ENCODE measurements at regions not wholly inside any gene's neighbourhood (a gene's known extent, or its start where the extent isn't known, plus 50 kb on each side); places are given as distances from the start of the nearest gene placed in this dataset.

GRCh38 chr18:22091341-22091740 lies 78.0 kb upstream of the GATA6 start:
- TF ChIP-seq CTCF (IDR thresholded peaks at IDR 0.05; ENCODE audit: poor library complexity, severe bottlenecking) (no peak), POLR2AphosphoS5 (IDR thresholded peaks at IDR 0.05) (no peak), RAD21 (conservative IDR thresholded peaks at IDR 0.05) (no peak), EZH2 (IDR thresholded peaks at IDR 0.05; ENCODE audit: borderline replicate concordance, insufficient read depth, low read length, poor library complexity, severe bottlenecking) (no peak), SMC3 (conservative IDR thresholded peaks at IDR 0.05; ENCODE audit: poor library complexity) (no peak), TAF1 (IDR thresholded peaks at IDR 0.05; ENCODE audit: low read depth) (no peak), EP300 (conservative IDR thresholded peaks at IDR 0.05; ENCODE audit: poor library complexity, severe bottlenecking) (no peak), MXI1 (conservative IDR thresholded peaks at IDR 0.05; ENCODE audit: poor library complexity, severe bottlenecking) (no peak)
- TF ChIP-seq, protein P1, sequence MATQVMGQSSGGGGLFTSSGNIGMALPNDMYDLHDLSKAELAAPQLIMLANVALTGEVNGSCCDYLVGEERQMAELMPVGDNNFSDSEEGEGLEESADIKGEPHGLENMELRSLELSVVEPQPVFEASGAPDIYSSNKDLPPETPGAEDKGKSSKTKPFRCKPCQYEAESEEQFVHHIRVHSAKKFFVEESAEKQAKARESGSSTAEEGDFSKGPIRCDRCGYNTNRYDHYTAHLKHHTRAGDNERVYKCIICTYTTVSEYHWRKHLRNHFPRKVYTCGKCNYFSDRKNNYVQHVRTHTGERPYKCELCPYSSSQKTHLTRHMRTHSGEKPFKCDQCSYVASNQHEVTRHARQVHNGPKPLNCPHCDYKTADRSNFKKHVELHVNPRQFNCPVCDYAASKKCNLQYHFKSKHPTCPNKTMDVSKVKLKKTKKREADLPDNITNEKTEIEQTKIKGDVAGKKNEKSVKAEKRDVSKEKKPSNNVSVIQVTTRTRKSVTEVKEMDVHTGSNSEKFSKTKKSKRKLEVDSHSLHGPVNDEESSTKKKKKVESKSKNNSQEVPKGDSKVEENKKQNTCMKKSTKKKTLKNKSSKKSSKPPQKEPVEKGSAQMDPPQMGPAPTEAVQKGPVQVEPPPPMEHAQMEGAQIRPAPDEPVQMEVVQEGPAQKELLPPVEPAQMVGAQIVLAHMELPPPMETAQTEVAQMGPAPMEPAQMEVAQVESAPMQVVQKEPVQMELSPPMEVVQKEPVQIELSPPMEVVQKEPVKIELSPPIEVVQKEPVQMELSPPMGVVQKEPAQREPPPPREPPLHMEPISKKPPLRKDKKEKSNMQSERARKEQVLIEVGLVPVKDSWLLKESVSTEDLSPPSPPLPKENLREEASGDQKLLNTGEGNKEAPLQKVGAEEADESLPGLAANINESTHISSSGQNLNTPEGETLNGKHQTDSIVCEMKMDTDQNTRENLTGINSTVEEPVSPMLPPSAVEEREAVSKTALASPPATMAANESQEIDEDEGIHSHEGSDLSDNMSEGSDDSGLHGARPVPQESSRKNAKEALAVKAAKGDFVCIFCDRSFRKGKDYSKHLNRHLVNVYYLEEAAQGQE (IDR thresholded peaks at IDR 0.05; ENCODE audit: borderline replicate concordance), result no peak
- Histone ChIP-seq H3K4me2 (ENCODE audit: low read length) (no peak overlapping the region), H2AFZ (ENCODE audit: low read depth, low read length) (no peak overlapping the region), H3K27ac (ENCODE audit: low read length) (no peak overlapping the region), H3K4me3 (ENCODE audit: low read length) (no peak overlapping the region), H4K20me1 (ENCODE audit: insufficient read depth) (no peaks in the 10 kb centered on the region), H3K79me2 (replicated peaks; ENCODE audit: insufficient read depth, low read length) (no peaks in the 10 kb centered on the region), H3K9me2 (ENCODE audit: insufficient read depth, low read length) (no peaks in the 10 kb centered on the region), H3K36me3 (ENCODE audit: insufficient read depth, low read length) (no peaks in the 10 kb centered on the region), H3K9ac (ENCODE audit: low read length) (no peak overlapping the region), H3F3A (ENCODE audit: insufficient read depth, low read length, poor library complexity, severe bottlenecking) (no peaks in the 10 kb centered on the region), H3K9me3 (ENCODE audit: low read length) (no peaks in the 10 kb centered on the region), H3K27me3 (ENCODE audit: insufficient read depth, low read depth, low read length) (no peaks in the 10 kb centered on the region)

DNA sequence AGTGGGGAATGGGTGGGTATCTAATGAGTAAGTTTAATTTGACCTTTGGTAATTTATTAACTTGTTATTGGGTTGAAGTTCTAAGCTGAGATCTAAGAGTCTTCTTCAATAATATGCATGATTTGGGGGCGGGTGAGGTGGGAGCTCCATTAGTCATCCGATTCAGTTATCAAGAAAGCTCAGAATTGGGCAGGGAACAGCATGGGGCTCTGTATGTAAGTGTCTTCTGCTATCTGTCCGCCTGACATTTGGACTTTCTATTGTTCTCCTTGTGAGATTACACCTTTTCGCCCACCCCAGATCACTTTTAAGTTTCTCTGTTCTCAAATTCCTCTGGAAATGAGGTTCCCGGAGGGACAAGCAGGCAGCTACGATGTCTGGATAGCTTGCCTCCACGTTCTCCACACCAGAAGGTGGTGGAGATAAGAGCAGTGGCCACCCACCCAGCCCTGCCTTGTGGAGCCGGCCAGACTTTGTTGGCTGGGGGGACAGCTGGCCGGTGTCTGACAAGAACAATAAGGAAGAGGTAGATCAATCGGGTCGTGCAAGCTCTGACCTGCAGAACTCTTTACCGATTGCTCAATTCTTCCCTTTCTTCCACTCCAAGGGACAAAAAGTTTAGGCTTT lies 75.5 kb upstream of the GATA6 start:
- Histone ChIP-seq H3K4me3 (ENCODE audit: low read length) (no peak overlapping the region), H4K20me1 (ENCODE audit: insufficient read depth) (no peaks in the 10 kb centered on the region), H3K36me3 (ENCODE audit: insufficient read depth, low read length) (no peaks in the 10 kb centered on the region), H2AFZ (ENCODE audit: low read depth, low read length) (no peak overlapping the region), H3K9me2 (ENCODE audit: insufficient read depth, low read length) (no peaks in the 10 kb centered on the region), H3K9me3 (ENCODE audit: low read length) (no peaks in the 10 kb centered on the region), H3K79me2 (replicated peaks; ENCODE audit: insufficient read depth, low read length) (no peaks in the 10 kb centered on the region), H3K9ac (ENCODE audit: low read length) (no peak overlapping the region), H3K27ac (ENCODE audit: low read length) (no peak overlapping the region), H3K27me3 (ENCODE audit: insufficient read depth, low read depth, low read length) (no peaks in the 10 kb centered on the region), H3F3A (ENCODE audit: insufficient read depth, low read length, poor library complexity, severe bottlenecking) (no peaks in the 10 kb centered on the region), H3K4me2 (ENCODE audit: low read length) (no peak overlapping the region)
- TF ChIP-seq EZH2 (IDR thresholded peaks at IDR 0.05; ENCODE audit: borderline replicate concordance, insufficient read depth, low read length, poor library complexity, severe bottlenecking) (no peak), POLR2AphosphoS5 (IDR thresholded peaks at IDR 0.05) (no peak)
